ENCODE measurements at regions not wholly inside any gene's neighbourhood (a gene's known extent, or its start where the extent isn't known, plus 50 kb on each side); places are given as distances from the start of the nearest gene placed in this dataset.

GRCh38 chr1:184315254-184315653, 71.6 kb upstream of the C1orf21 start:
- no peaks in the 10 kb centered on the region for H3K4me1 ChIP-seq
- H3K9me3 ChIP-seq: no peaks in the 10 kb centered on the region
- H3K27ac ChIP-seq: no peak overlapping the region
- no peaks in the 10 kb centered on the region for H3K27me3 ChIP-seq
- no peaks in the 10 kb centered on the region for H3K36me3 ChIP-seq
- in situ Hi-C loops (cut with MboI; ENCODE audit: low pct_ligation_motif_present in 1 of 4, low pct_unique_long_range_greater_than_20kb in 1 of 4, low sequenced_read_pairs in 3 of 4): no loop called here
- intact Hi-C loops (cut with DNase I; ENCODE audit: low total_unique reads): no loop called here
- no peak overlapping the region for H3K4me3 ChIP-seq
- DNase-seq: no peak
- no peak for TF ChIP-seq EP300 (IDR thresholded peaks at IDR 0.05; ENCODE audit: low read depth)
- no peak for TF ChIP-seq CTCF (IDR thresholded peaks at IDR 0.05)
- no peak for TF ChIP-seq POLR2A (IDR thresholded peaks at IDR 0.05)
- no peak for TF ChIP-seq POLR2AphosphoS5 (IDR thresholded peaks at IDR 0.05)
- WGBS, 2 donors (ENCODE audit: low coverage in 1 of 2): 85 to 90% methylated on average over 2 of the region's 2 CpGs

DNA sequence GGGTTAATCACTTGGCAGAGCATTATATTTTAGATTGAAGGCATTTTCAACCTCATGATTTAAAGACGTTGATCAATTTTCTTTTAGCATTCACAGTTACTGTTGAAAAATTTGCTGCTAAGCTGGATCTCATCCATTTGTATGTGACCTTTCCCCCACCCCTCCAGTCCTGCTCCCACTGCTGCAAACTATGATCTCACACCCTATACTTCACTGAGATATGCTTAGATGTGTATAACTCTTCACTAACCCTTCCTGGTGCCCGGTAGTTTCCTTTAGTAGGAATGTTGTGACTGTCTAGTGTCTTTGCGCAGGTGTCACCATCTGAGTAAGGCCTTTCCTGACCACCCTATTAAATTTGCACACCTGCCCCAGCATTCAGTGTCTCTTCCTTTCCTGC, 67.0 kb upstream of the C1orf21 start:
- intact Hi-C loops (cut with DNase I; ENCODE audit: low total_unique reads): no loop called here

DNA sequence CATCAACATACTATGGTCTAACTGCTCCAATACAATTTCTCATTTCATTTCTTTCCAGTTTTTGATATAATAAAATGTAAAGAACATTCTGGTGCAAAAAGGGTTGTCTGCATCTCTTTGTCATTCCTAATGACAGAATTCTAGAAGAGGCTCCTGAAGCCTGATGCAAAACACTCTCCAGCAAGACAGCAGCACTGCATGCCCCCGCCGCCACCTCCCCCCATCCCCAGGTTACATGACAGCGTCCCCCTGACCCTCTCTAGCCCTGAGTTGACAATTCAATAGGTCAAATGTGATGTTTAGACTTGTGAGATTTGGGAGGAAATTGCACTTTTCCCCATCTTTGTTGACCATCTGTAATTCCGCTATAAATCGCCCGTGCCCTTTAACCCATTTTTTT, 64.6 kb upstream of the C1orf21 start:
- Histone ChIP-seq H3K36me3 (no peaks in the 10 kb centered on the region), H3K27me3 (no peaks in the 10 kb centered on the region), H3K4me3 (no peak overlapping the region), H3K9me3 (no peaks in the 10 kb centered on the region), H3K4me1 (peaks cover 0 to 13% (median 2%) of the 10 kb centered on the region in 4 donors), H3K27ac (no peak overlapping the region)
- in situ Hi-C loops (cut with MboI; ENCODE audit: low pct_ligation_motif_present in 1 of 4, low pct_unique_long_range_greater_than_20kb in 1 of 4, low sequenced_read_pairs in 3 of 4) (no loop called here), intact Hi-C loops (cut with DNase I; ENCODE audit: low total_unique reads) (no loop called here)
- 85 to 92% methylated on average over 6 of the region's 6 CpGs for WGBS, 2 donors (ENCODE audit: low coverage in 1 of 2)
- DNase-seq: no peak
- TF ChIP-seq EP300 (IDR thresholded peaks at IDR 0.05; ENCODE audit: low read depth) (no peak), CTCF (IDR thresholded peaks at IDR 0.05) (no peak), POLR2A (IDR thresholded peaks at IDR 0.05) (no peak), POLR2AphosphoS5 (IDR thresholded peaks at IDR 0.05) (no peak)

More for the DNA sequence above, 67.0 kb upstream of the C1orf21 start:
- no peak for DNase-seq
- no peaks in the 10 kb centered on the region for H3K27me3 ChIP-seq
- in situ Hi-C loops (cut with MboI; ENCODE audit: low pct_ligation_motif_present in 1 of 4, low pct_unique_long_range_greater_than_20kb in 1 of 4, low sequenced_read_pairs in 3 of 4): no loop called here
- H3K27ac ChIP-seq: no peak overlapping the region
- no peaks in the 10 kb centered on the region for H3K9me3 ChIP-seq
- no peaks in the 10 kb centered on the region for H3K4me1 ChIP-seq
- TF ChIP-seq EP300 (IDR thresholded peaks at IDR 0.05; ENCODE audit: low read depth): no peak
- TF ChIP-seq POLR2A (IDR thresholded peaks at IDR 0.05): no peak
- no peak for TF ChIP-seq POLR2AphosphoS5 (IDR thresholded peaks at IDR 0.05)
- no peak for TF ChIP-seq CTCF (IDR thresholded peaks at IDR 0.05)
- H3K36me3 ChIP-seq: no peaks in the 10 kb centered on the region
- 85 to 88% methylated on average over 2 to 3 of the region's 3 CpGs for WGBS, 2 donors (ENCODE audit: low coverage in 1 of 2)
- H3K4me3 ChIP-seq: no peak overlapping the region

DNA sequence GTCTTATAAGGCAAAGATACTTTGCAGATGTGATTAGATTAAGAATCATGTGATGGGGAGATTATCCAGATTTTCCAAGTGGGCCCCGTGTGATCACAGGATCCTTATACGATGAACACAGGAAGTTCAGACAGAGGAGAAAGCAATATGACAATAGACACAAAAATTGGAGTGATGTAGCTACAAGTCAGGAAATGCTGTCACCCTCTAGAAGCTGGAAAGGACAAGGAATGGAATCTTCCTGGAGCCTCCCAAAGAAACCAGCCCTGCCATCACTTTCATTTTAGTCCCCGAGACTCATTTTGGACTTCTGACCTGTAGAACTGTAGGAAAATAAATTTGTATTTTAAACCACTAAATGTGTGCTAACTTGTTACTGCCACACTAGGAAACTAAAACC, 61.9 kb upstream of the C1orf21 start:
- intact Hi-C loops (cut with DNase I; ENCODE audit: low total_unique reads) (no loop called here), in situ Hi-C loops (cut with MboI; ENCODE audit: low pct_ligation_motif_present in 1 of 4, low pct_unique_long_range_greater_than_20kb in 1 of 4, low sequenced_read_pairs in 3 of 4) (no loop called here)
- Histone ChIP-seq H3K36me3 (no peaks in the 10 kb centered on the region), H3K27me3 (no peaks in the 10 kb centered on the region), H3K27ac (no peak overlapping the region), H3K9me3 (no peaks in the 10 kb centered on the region), H3K4me1 (peaks cover 0 to 27% (median 4%) of the 10 kb centered on the region in 4 donors), H3K4me3 (no peak overlapping the region)
- DNase-seq: no peak
- WGBS, 2 donors (ENCODE audit: low coverage in 1 of 2): 70 to 74% methylated on average over 3 of the region's 3 CpGs
- no peak for TF ChIP-seq POLR2AphosphoS5 (IDR thresholded peaks at IDR 0.05)
- TF ChIP-seq CTCF (IDR thresholded peaks at IDR 0.05): no peak
- no peak for TF ChIP-seq POLR2A (IDR thresholded peaks at IDR 0.05)
- TF ChIP-seq EP300 (IDR thresholded peaks at IDR 0.05; ENCODE audit: low read depth): no peak
